Activated T-cell treated with anti-CD3 and anti-CD28 coated beads, Interleukin-2, amount 50 U/mL, for 4 hours (primary cell): ENCODE measurements at regions not wholly inside any gene's neighbourhood (a gene's known extent, or its start where the extent isn't known, plus 50 kb on each side); places are given as distances from the start of the nearest gene placed in this dataset.

Experiments
- ATAC-seq, 2 donors: fragments of 200-7000 bp; cut with Tn5 transposase; one replicate each; pipeline ENCODE4 v1.10.0; 2021
- DNase-seq: peaks from one replicate; pipeline ENCODE4 v3.0.0-alpha.2; 2020
- H3K27me3 Mint-ChIP-seq: one replicate; pipeline ENCODE4 v1.8.0; 2021; ENCODE audit warnings: low read depth, mixed read lengths
- H3K36me3 Mint-ChIP-seq: one replicate; pipeline ENCODE4 v1.8.0; 2022; ENCODE audit warnings: mixed read lengths; ENCODE audit not compliant: insufficient read depth
- H3K4me1 Mint-ChIP-seq: one replicate; pipeline ENCODE4 v1.8.0; 2021; ENCODE audit warnings: low read depth, mixed read lengths
- H3K4me3 Mint-ChIP-seq: one replicate; pipeline ENCODE4 v1.8.0; 2021; ENCODE audit warnings: mild to moderate bottlenecking, moderate library complexity, mixed read lengths
- H3K9me3 Mint-ChIP-seq: one replicate; pipeline ENCODE4 v1.8.0; 2021; ENCODE audit warnings: mixed read lengths

DNA sequence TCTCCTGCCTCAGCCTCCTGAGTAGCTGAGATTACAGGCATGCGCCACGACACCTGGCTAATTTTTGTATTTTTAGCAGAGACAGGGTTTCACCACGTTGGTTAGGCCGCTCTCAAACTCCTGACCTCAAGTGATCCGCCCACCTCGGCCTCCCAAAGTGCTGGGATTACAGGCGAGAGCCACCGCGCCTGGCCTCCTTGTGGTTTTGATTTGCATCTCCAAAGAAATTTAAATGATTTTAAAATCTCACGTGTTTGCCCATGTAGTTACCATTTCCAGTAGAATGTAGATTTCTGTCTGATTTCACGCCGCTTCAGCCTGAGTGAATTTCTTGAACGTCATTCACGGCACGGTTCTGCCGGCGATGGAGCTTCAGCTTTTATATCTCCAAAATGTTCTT lies 55.8 kb downstream of the IGF2 start:
- ATAC-seq (no peak), DNase-seq (no peak)
- peaks cover 10% of the 10 kb centered on the region for H3K9me3 Mint-ChIP-seq
- no peak overlapping the region for H3K4me3 Mint-ChIP-seq
- peaks cover 3% of the 10 kb centered on the region for H3K4me1 Mint-ChIP-seq
- H3K27me3 Mint-ChIP-seq = peaks cover 9% of the 10 kb centered on the region
- H3K36me3 Mint-ChIP-seq = no peaks in the 10 kb centered on the region

DNA sequence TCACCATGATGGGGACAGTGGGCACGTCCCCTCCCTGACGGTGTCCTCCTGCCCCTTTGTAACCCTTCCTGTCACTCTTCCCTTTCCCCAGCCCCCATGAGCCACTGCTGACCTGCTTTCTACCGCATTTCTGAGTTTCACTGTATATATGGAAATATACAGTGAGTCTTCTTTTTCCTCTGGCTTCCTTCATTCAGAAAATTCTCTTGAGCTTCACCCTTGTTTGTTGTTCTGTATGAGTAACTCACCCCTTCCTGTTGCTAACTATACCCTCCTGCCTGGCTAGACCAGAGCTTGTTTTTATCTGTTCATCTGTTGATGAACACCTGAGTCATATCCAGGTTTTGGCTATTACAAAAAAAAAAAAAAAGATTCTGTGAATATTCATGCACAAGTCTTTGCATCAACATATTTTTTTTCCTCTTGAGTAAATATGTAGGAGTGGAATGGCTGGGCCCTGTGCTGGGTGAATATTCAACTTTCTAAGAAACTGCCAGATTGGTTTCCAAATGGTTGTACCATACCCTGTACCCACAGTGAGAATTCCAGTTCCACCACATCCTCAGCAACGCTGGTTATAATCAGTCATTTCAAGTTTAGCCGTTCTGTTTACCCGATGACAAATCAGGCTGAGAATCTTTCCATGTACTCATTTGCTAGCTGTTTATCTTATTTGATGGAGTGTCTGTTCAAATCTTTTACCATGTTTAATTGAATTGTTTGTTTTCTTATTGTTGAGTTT lies 62.0 kb downstream of the IGF2 start:
- DNase-seq (no peak), ATAC-seq (peak; percentile 94 to 95)
- Mint-ChIP-seq H3K4me3 (peak overlapping the region; percentile 35), H3K4me1 (peaks cover 20% of the 10 kb centered on the region), H3K36me3 (no peaks in the 10 kb centered on the region), H3K27me3 (peaks cover 7% of the 10 kb centered on the region), H3K9me3 (no peaks in the 10 kb centered on the region)

DNA sequence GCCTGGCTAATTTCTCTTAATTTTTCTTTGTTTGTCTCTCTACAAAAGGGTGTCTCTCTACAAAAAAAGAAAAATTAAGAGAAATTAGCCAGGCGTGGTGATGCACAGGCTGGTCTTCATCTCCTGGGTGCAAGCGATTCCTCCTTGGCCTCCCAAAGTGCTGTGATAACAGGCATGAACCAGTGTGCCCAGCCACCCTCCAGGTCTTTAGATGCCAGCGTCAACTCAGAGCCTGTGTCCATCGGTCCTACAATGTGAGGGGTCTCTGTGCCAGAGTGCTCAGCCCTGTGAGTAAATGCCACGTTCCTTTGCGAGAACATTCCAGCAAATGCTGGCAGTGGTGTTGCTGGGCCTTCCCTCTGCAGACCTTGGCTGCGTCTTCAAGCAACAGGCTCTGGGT lies 62.7 kb downstream of the IGF2 start:
- H3K4me1 Mint-ChIP-seq = peaks cover 20% of the 10 kb centered on the region
- DNase-seq = no peak
- peaks cover 7% of the 10 kb centered on the region for H3K27me3 Mint-ChIP-seq
- no peak for ATAC-seq
- H3K4me3 Mint-ChIP-seq = no peak overlapping the region
- H3K9me3 Mint-ChIP-seq = no peaks in the 10 kb centered on the region
- no peaks in the 10 kb centered on the region for H3K36me3 Mint-ChIP-seq

DNA sequence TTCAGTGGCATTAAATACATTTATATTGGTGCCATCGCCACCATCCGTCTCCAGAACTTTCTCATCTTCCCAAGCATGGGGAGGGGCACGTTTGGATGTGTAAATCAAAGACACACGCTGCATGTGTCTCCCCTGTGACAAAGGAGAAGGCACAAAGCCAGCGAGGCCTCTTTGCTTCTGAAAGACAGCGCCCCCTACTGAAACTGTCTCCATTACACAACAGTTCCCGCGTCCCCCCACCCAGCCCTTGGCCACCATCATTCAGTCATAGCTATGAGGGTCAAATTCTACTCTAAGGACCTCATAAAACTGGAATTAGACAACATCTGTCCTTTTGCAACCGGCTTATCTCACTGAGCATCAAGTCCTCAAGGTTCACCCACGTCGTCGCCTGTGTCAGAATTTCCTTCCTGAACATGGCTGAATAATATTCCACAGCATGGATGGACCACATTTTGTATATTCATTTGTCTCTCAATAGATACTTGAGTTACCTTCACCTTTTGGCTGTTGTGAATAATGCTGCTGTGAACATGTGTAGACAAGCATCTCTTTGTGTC lies 64.8 kb downstream of the IGF2 start:
- Mint-ChIP-seq H3K4me1 (peaks cover 18% of the 10 kb centered on the region), H3K36me3 (no peaks in the 10 kb centered on the region), H3K27me3 (peaks cover 7% of the 10 kb centered on the region), H3K4me3 (no peak overlapping the region), H3K9me3 (no peaks in the 10 kb centered on the region)
- ATAC-seq (no peak), DNase-seq (no peak)

DNA sequence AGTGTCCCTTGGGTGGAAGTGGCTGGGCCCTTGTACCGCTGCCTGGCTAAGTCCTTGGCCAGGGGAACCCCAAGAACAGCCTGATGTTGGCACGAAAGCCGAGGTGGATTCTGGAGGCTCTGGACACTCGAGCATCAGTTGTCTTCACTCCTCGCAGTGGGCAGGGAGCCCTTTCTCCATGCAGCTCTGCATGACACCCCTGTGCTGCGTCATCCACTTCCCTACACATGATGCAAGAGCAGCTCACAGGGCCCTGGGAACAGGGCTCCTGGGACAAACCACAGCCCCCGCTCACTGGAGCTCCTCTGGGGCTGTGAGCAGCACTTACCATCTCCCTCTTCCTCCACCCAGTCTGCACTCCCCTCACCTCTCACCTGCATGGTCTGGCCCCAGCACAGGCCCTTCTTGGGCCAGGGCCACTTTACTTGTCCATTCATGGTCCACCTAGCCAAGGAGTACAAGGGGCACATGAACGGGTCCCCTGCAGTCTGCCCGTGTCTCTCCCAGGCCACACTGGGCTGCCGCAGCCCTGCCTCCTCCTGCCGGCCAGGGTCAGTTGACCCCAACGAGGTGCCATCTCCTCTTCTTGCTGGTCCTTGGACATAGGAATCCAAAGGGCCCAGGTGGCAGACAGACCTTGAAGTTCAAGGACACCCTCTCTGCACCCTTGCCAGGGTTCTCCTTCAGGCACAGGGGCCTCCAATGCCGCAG lies 66.5 kb downstream of the IGF2 start:
- Mint-ChIP-seq H3K4me3 (no peak overlapping the region), H3K9me3 (no peaks in the 10 kb centered on the region), H3K27me3 (peaks cover 7% of the 10 kb centered on the region), H3K36me3 (no peaks in the 10 kb centered on the region), H3K4me1 (peaks cover 13% of the 10 kb centered on the region)
- ATAC-seq = no peak
- DNase-seq = no peak

DNA sequence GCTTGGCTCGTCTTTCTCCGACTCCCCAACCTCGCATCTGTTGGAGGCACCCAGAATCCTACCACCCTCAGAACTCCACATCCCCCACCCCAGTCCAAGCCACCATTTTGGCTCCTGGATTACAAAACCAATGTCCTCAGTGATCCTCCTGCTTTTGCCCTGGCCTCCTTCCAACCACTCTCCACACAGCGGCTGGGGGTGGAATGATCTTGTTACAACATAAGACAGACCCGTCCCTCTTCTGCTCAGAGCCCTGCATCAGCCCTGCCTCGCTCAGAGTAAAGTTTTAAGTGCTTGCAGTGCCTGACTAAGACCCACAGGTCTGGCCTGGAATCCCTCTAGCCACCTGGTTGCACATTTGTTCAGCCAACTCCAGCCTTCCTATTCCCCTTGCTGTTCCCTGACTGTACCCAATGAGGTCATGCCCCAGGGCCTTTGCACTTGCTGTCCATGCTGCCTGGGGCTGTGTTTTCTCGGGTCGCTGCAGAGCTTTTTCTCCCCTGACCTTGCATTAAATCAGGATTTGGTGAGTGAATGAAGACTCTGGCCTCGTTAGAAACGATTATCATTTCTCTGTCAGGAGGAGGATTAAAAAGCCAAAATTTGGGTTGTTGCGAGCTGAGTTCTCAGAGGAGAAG lies 67.3 kb downstream of the IGF2 start:
- peaks cover 5% of the 10 kb centered on the region for H3K4me1 Mint-ChIP-seq
- no peak for DNase-seq
- no peak for ATAC-seq
- H3K27me3 Mint-ChIP-seq = peaks cover 7% of the 10 kb centered on the region
- H3K9me3 Mint-ChIP-seq = no peaks in the 10 kb centered on the region
- H3K4me3 Mint-ChIP-seq = no peak overlapping the region
- no peaks in the 10 kb centered on the region for H3K36me3 Mint-ChIP-seq
